ENCODE measurements at regions not wholly inside any gene's neighbourhood (a gene's known extent, or its start where the extent isn't known, plus 50 kb on each side); places are given as distances from the start of the nearest gene placed in this dataset.
"Not testable (repeated sequence)": the region's sequence is repeated elsewhere in the genome, so short reads cannot be mapped to it uniquely, and the experiment has no call there.

GRCh38 chr12:88931598-88931997, 351.3 kb upstream of the KITLG start:
- DNase-seq, result no peak

- DNase-seq, result no peak
Measured at GRCh38 chr12:88925454-88925853, 345.2 kb upstream of the KITLG start.

- no peak for DNase-seq
Measured at GRCh38 chr12:88924162-88924561, 343.9 kb upstream of the KITLG start.

- no peak for DNase-seq
Measured at GRCh38 chr12:88923631-88924030, 343.4 kb upstream of the KITLG start.

GRCh38 chr12:88922816-88923215, 342.5 kb upstream of the KITLG start:
- no peak for DNase-seq

GRCh38 chr12:88921890-88922532, 341.7 kb upstream of the KITLG start:
- no peak for DNase-seq

GRCh38 chr12:88921434-88921833, 341.2 kb upstream of the KITLG start:
- no peak for DNase-seq

- DNase-seq, result no peak
Measured at GRCh38 chr12:88918161-88918560, 337.9 kb upstream of the KITLG start.

GRCh38 chr12:88914967-88915366, 334.7 kb upstream of the KITLG start:
- DNase-seq, result no peak

- no peak for DNase-seq
Measured at GRCh38 chr12:88909510-88909909, 329.2 kb upstream of the KITLG start.

- DNase-seq, result no peak
Measured at GRCh38 chr12:88908345-88908744, 328.1 kb upstream of the KITLG start.

GRCh38 chr12:88904705-88905104, 324.4 kb upstream of the KITLG start:
- DNase-seq, result no peak

- no peak for DNase-seq
Measured at GRCh38 chr12:88903333-88903732, 323.1 kb upstream of the KITLG start.

- no peak for DNase-seq
Measured at GRCh38 chr12:88897723-88898122, 317.5 kb upstream of the KITLG start.

- DNase-seq, result no peak
Measured at GRCh38 chr12:88896958-88897357, 316.7 kb upstream of the KITLG start.

GRCh38 chr12:88895634-88896033, 315.4 kb upstream of the KITLG start:
- DNase-seq, result no peak

GRCh38 chr12:88893801-88894200, 313.5 kb upstream of the KITLG start:
- DNase-seq, result no peak

GRCh38 chr12:88891434-88891833, 311.2 kb upstream of the KITLG start:
- DNase-seq, result not testable (repeated sequence)

- DNase-seq, result no peak
Measured at GRCh38 chr12:88889326-88890110, 309.2 kb upstream of the KITLG start.

- DNase-seq, result no peak
Measured at GRCh38 chr12:88884600-88884999, 304.3 kb upstream of the KITLG start.

- DNase-seq, result no peak
Measured at GRCh38 chr12:88882662-88883061, 302.4 kb upstream of the KITLG start.

- DNase-seq, result no peak
Measured at GRCh38 chr12:88880051-88880450, 299.8 kb upstream of the KITLG start.

- no peak for DNase-seq
Measured at GRCh38 chr12:88878295-88878694, 298.0 kb upstream of the KITLG start.

GRCh38 chr12:88876857-88877256, 296.6 kb upstream of the KITLG start:
- DNase-seq, result no peak

Data from DMS79 (cell line).